ENCODE measurements at regions not wholly inside any gene's neighbourhood (a gene's known extent, or its start where the extent isn't known, plus 50 kb on each side); places are given as distances from the start of the nearest gene placed in this dataset.

GRCh38 chr18:51739044-51739666, 541.7 kb upstream of the MEX3C start:
- DNase-seq, result no peak

- DNase-seq, result no peak
Observed at GRCh38 chr18:51751901-51752300, 554.4 kb upstream of the MEX3C start.

- no peak for DNase-seq
Observed at GRCh38 chr18:51753365-51754057, 556.0 kb upstream of the MEX3C start.

GRCh38 chr18:51754566-51754965, 557.1 kb upstream of the MEX3C start:
- no peak for DNase-seq

GRCh38 chr18:51757255-51757924, 559.9 kb upstream of the MEX3C start:
- no peak for DNase-seq

DNA sequence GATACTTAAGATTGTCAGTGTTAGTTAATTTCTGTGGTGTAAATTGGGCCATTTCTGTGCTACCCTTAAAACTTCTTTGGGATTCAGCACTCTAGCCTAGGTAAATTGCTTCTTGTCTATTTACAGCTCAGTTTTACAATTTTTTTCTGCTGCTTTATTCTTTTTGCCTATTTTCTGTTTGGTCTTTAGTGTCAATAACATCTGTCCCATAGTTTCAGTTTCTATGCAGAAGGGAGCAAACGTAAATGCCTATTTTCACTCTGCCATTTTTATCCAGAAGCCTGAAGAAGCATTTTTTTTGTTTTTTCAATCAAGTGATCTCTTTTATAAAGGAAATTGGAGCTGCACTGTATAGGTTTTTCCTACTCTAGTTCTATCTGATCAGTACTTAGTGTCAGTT, 564.9 kb upstream of the MEX3C start:
- DNase-seq, result no peak

- DNase-seq, result no peak
Observed at GRCh38 chr18:51765606-51766360, 568.3 kb upstream of the MEX3C start.

DNA sequence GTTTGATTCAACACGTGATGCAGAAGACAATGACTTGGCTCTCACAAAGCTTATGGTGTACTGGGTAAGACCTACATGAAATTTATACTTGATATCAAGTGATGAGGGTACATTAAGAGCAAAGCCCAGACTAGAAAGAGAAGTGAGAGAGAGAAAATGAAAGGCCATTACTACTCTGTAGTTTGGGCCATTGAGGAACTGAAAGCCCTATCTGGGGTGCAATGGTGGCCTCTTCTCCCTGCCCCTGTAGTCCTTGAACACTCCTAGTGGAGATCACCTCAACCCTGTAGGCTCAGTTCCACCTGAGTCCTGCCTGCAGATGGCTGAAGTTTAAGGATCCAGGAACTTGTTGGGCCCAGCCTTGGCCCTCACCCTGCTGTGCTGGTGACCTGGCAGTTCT, 569.8 kb upstream of the MEX3C start:
- DNase-seq, result no peak

GRCh38 chr18:51778115-51778514, 561.9 kb upstream of the DCC start:
- no peak for DNase-seq

- DNase-seq, result no peak
Observed at GRCh38 chr18:51789871-51790270, 550.1 kb upstream of the DCC start.

GRCh38 chr18:51801514-51801913, 538.5 kb upstream of the DCC start:
- DNase-seq, result no peak

DNA sequence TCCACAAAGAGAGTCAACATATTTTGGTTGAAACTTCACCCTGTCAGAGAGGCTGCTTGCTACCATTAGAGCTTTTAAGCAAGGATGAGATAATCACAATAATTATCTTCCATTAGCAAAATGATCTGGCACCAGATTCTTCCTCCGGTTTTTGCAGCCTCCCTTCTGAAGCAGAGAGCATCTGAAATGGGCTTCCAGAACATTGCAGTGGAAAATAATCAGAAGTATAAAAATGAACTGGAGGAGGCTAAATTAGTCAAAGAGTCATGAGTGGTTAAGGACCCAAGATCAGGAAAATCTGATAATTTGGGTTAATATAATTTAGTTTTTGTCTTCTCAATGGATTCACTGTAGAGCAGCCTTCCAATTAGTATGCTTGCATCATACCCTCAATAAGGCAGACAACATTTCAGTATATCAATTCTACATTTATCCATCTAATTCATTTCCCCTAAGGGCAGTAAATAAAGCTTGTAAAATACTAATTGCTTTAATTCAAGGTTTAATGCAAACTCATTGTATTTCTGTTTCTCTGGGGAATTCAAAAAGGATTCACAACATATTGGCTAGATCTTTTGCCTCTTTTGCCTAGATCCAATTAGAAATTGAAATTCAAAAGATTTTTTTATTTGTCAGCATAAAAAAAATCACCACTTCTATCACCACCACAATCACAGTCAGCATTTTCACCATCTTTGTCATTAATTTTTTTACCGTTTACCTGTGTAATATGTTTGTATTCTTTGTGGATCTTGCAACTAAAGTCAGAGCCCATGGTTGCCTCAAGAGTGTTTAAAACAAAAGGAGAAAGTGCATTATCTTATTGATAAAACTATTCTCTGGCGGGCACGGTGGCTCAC, 537.2 kb upstream of the DCC start:
- DNase-seq, result no peak

GRCh38 chr18:51807336-51807735, 532.7 kb upstream of the DCC start:
- no peak for DNase-seq

- no peak for DNase-seq
Observed at GRCh38 chr18:51811883-51812282, 528.1 kb upstream of the DCC start.

- no peak for DNase-seq
Observed at GRCh38 chr18:51813740-51814139, 526.3 kb upstream of the DCC start.

DNA sequence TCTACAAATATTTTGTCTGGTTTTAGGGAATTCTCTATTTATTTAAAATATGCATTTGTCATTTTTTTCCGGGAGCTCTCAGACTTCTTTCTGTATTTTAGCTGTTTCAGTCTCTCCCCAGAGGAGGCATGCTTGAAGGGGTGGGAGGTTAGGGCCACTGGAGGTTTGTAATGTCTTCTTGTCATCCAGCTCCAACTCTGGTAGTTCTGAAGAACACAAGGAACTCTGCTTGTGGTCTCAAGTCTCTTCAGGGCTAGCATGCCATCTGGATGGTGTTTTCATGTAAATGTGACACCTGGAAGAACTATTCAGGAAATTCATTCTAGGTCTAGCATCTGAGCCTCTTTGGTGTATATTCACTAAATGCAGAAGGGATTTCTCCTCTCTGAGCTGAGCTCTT, 518.4 kb upstream of the DCC start:
- DNase-seq, result no peak

GRCh38 chr18:51824746-51825145, 515.3 kb upstream of the DCC start:
- DNase-seq, result no peak

GRCh38 chr18:51833850-51834249, 506.1 kb upstream of the DCC start:
- DNase-seq, result no peak

DNA sequence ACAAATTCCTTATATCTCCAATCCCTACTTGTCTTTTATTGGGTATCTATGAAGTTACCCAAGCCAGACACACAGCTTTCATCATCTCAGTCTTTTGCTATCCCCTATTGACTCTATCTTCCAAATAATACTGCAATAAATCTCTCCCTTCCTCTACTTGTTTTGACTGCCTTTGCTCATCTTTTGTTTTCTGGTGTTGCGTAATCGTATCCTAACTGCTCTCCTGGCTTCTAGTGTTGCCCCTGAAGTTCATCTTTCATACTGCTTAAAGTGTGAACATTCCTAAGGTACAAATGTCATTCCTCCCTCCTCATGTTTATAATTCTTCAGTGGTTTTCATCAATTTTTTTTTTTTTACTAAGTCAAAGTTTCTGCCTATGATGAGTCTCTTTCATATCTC, 491.3 kb upstream of the DCC start:
- no peak for DNase-seq

GRCh38 chr18:51852681-51853080, 487.3 kb upstream of the DCC start:
- DNase-seq, result no peak

- no peak for DNase-seq
Observed at GRCh38 chr18:51857989-51858388, 482.0 kb upstream of the DCC start.

GRCh38 chr18:51861046-51861445, 479.0 kb upstream of the DCC start:
- no peak for DNase-seq

Data from stimulated activated CD4-positive, alpha-beta T cell treated with anti-CD3 and anti-CD28 coated beads, Interleukin-4, amount 100 ng/mL, for 4 hours (primary cell).